ENCODE measurements at regions not wholly inside any gene's neighbourhood (a gene's known extent, or its start where the extent isn't known, plus 50 kb on each side); places are given as distances from the start of the nearest gene placed in this dataset.
"Not testable (repeated sequence)": the region's sequence is repeated elsewhere in the genome, so short reads cannot be mapped to it uniquely, and the experiment has no call there.

DNA sequence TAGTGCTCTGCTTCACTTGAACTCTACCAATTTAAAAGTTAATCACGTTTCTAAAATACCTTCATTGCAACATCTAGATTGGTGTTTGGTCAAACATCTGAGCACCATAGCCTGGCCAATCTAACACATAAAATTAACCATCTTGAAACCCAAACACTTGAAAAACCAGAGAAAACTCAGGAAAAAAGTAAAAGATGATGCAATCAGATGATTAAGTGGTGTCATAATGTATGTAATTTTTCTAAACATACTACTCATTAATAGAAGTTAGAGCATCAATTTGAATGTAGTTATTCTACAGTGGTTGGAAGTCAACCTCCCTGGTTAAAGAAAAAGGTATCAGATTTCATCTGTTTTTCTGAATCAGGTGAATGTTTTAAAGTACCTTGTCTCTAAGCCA, 228.6 kb upstream of the ID4 start:
- Histone ChIP-seq H3K79me2 (ENCODE audit: insufficient read depth, low read length) (no peaks in the 10 kb centered on the region), H3F3A (ENCODE audit: insufficient read depth) (no peaks in the 10 kb centered on the region), H3K36me3 (ENCODE audit: low read length) (no peaks in the 10 kb centered on the region), H3K27ac (ENCODE audit: low read depth, low read length) (no peak overlapping the region), H2AFZ (ENCODE audit: low read depth, low read length, severe bottlenecking) (no peak overlapping the region), H4K20me1 (ENCODE audit: low read depth, low read length) (no peaks in the 10 kb centered on the region), H3K27me3 (ENCODE audit: low read length) (no peaks in the 10 kb centered on the region), H3K9me3 (ENCODE audit: insufficient read depth, low read length) (no peaks in the 10 kb centered on the region), H3K4me3 (ENCODE audit: insufficient read depth, low read length, poor library complexity, severe bottlenecking) (no peak overlapping the region), H3K4me2 (ENCODE audit: low read depth, low read length, poor library complexity, severe bottlenecking) (peak overlapping the region; percentile 7), H3K9ac (ENCODE audit: low read length) (no peak overlapping the region), H3K9me2 (replicated peaks; ENCODE audit: insufficient read depth, low read length) (no peaks in the 10 kb centered on the region)
- TF ChIP-seq EZH2phosphoT487 (conservative IDR thresholded peaks at IDR 0.05; ENCODE audit: low read length): no peak
- TF ChIP-seq, protein P1, sequence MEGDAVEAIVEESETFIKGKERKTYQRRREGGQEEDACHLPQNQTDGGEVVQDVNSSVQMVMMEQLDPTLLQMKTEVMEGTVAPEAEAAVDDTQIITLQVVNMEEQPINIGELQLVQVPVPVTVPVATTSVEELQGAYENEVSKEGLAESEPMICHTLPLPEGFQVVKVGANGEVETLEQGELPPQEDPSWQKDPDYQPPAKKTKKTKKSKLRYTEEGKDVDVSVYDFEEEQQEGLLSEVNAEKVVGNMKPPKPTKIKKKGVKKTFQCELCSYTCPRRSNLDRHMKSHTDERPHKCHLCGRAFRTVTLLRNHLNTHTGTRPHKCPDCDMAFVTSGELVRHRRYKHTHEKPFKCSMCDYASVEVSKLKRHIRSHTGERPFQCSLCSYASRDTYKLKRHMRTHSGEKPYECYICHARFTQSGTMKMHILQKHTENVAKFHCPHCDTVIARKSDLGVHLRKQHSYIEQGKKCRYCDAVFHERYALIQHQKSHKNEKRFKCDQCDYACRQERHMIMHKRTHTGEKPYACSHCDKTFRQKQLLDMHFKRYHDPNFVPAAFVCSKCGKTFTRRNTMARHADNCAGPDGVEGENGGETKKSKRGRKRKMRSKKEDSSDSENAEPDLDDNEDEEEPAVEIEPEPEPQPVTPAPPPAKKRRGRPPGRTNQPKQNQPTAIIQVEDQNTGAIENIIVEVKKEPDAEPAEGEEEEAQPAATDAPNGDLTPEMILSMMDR (IDR thresholded peaks at IDR 0.05; ENCODE audit: insufficient read depth, low read length, poor library complexity, severe bottlenecking): no peak

DNA sequence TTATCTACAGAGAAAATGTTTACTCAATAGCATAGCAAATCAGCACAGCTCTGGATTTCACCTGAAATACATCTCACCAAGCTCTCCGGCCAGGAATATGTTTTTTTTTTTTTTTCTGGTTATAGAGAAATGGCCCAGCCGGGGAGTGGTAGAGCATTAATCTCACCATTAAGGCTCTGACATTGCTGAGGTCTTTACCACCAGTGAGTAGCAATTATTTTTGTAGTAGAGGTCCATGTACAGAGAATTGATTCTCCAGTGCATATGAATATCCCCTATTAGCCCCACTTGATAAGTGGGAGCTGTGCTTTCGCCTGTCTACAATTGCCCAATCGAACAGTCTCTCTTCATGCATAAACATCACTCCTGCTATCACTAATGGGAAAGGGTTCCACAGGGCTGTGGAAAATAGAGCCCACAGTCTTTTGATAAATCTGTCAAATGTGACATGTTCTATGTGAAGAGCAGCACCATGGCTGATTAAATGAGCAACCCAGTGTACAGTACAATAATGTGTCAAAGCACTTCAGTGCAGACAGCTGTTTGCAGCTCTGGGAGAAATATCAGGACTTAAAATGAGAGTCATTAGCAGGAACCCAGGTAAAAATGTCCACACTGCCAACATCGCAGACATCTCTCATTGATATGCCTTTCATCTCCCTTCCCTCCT, 227.1 kb upstream of the ID4 start:
- Histone ChIP-seq H3K4me3 (ENCODE audit: insufficient read depth, low read length, poor library complexity, severe bottlenecking) (no peak overlapping the region), H3K4me2 (ENCODE audit: low read depth, low read length, poor library complexity, severe bottlenecking) (no peak overlapping the region), H3K9me3 (ENCODE audit: insufficient read depth, low read length) (no peaks in the 10 kb centered on the region), H3K9me2 (replicated peaks; ENCODE audit: insufficient read depth, low read length) (no peaks in the 10 kb centered on the region), H3F3A (ENCODE audit: insufficient read depth) (no peaks in the 10 kb centered on the region), H3K79me2 (ENCODE audit: insufficient read depth, low read length) (no peaks in the 10 kb centered on the region), H4K20me1 (ENCODE audit: low read depth, low read length) (no peaks in the 10 kb centered on the region), H3K27me3 (ENCODE audit: low read length) (no peaks in the 10 kb centered on the region), H2AFZ (ENCODE audit: low read depth, low read length, severe bottlenecking) (no peak overlapping the region), H3K9ac (ENCODE audit: low read length) (no peak overlapping the region), H3K27ac (ENCODE audit: low read depth, low read length) (no peak overlapping the region), H3K36me3 (ENCODE audit: low read length) (no peaks in the 10 kb centered on the region)
- TF ChIP-seq EZH2phosphoT487 (conservative IDR thresholded peaks at IDR 0.05; ENCODE audit: low read length): no peak
- TF ChIP-seq, protein P1 (IDR thresholded peaks at IDR 0.05; ENCODE audit: insufficient read depth, low read length, poor library complexity, severe bottlenecking): no peak

GRCh38 chr6:19612672-19613466, 224.3 kb upstream of the ID4 start:
- H3K9me2 ChIP-seq (replicated peaks; ENCODE audit: insufficient read depth, low read length); H3K27me3 ChIP-seq (ENCODE audit: low read length); H3K4me2 ChIP-seq (ENCODE audit: low read depth, low read length, poor library complexity, severe bottlenecking); H3K79me2 ChIP-seq (ENCODE audit: insufficient read depth, low read length); H3K27ac ChIP-seq (ENCODE audit: low read depth, low read length); H3K36me3 ChIP-seq (ENCODE audit: low read length); H3F3A ChIP-seq (ENCODE audit: insufficient read depth); H3K4me3 ChIP-seq (ENCODE audit: insufficient read depth, low read length, poor library complexity, severe bottlenecking); H2AFZ ChIP-seq (ENCODE audit: low read depth, low read length, severe bottlenecking); H3K9ac ChIP-seq (ENCODE audit: low read length); H4K20me1 ChIP-seq (ENCODE audit: low read depth, low read length): not testable (repeated sequence)
- H3K9me3 ChIP-seq (ENCODE audit: insufficient read depth, low read length): peaks cover 10% of the 10 kb centered on the region; the same call in 1 of the 2 replicates

GRCh38 chr6:19613678-19614077, 223.5 kb upstream of the ID4 start:
- no peaks in the 10 kb centered on the region for H3K79me2 ChIP-seq (ENCODE audit: insufficient read depth, low read length)
- H3K27me3 ChIP-seq (ENCODE audit: low read length): no peaks in the 10 kb centered on the region
- H3K9me3 ChIP-seq (ENCODE audit: insufficient read depth, low read length): peaks cover 12% of the 10 kb centered on the region; the same call in 1 of the 2 replicates
- no peaks in the 10 kb centered on the region for H4K20me1 ChIP-seq (ENCODE audit: low read depth, low read length)
- no peaks in the 10 kb centered on the region for H3K9me2 ChIP-seq (replicated peaks; ENCODE audit: insufficient read depth, low read length)
- TF ChIP-seq, protein P1 (IDR thresholded peaks at IDR 0.05; ENCODE audit: insufficient read depth, low read length, poor library complexity, severe bottlenecking): peak; percentile 25
- TF ChIP-seq EZH2phosphoT487 (conservative IDR thresholded peaks at IDR 0.05; ENCODE audit: low read length): no peak
- 0 out of 2 replicates have a peak, but pooled peaks cover 3% of the 10 kb centered on the region for H3K36me3 ChIP-seq (ENCODE audit: low read length)
- no peak overlapping the region for H3K4me2 ChIP-seq (ENCODE audit: low read depth, low read length, poor library complexity, severe bottlenecking)
- no peak overlapping the region for H2AFZ ChIP-seq (ENCODE audit: low read depth, low read length, severe bottlenecking)
- no peak overlapping the region for H3K9ac ChIP-seq (ENCODE audit: low read length)
- H3K27ac ChIP-seq (ENCODE audit: low read depth, low read length): no peak overlapping the region
- no peaks in the 10 kb centered on the region for H3F3A ChIP-seq (ENCODE audit: insufficient read depth)
- no peak overlapping the region for H3K4me3 ChIP-seq (ENCODE audit: insufficient read depth, low read length, poor library complexity, severe bottlenecking)
